SKM-1 treated with dmso at 0.1 percent for 144 hours (cell line): ENCODE measurements at regions not wholly inside any gene's neighbourhood (a gene's known extent, or its start where the extent isn't known, plus 50 kb on each side); places are given as distances from the start of the nearest gene placed in this dataset.

Experiments
- DNase-seq: peaks from one replicate; lab custom pipeline; 2025; ENCODE audit not compliant: unreplicated experiment; lab: John Stamatoyannopoulos, UW

GRCh38 chr1:199033661-199034060, 394.8 kb downstream of the PTPRC start:
- no peak for DNase-seq

GRCh38 chr1:199038156-199038555, 399.3 kb downstream of the PTPRC start:
- DNase-seq = no peak

- no peak for DNase-seq
Observed at GRCh38 chr1:199040076-199040905, 401.5 kb downstream of the PTPRC start.

- DNase-seq = peak; percentile 100
Observed at GRCh38 chr1:199041173-199041914, 402.5 kb downstream of the PTPRC start.

- no peak for DNase-seq
Observed at GRCh38 chr1:199042193-199042592, 403.4 kb downstream of the PTPRC start.

GRCh38 chr1:199044191-199044590, 405.4 kb downstream of the PTPRC start:
- no peak for DNase-seq

GRCh38 chr1:199046618-199047017, 407.8 kb downstream of the PTPRC start:
- DNase-seq = no peak

GRCh38 chr1:199054694-199055093, 415.9 kb downstream of the PTPRC start:
- DNase-seq = no peak

GRCh38 chr1:199057322-199057721, 418.5 kb downstream of the PTPRC start:
- DNase-seq = no peak

GRCh38 chr1:199058281-199058680, 419.4 kb downstream of the PTPRC start:
- no peak for DNase-seq

- DNase-seq = no peak
Observed at GRCh38 chr1:199064971-199065370, 426.1 kb downstream of the PTPRC start.

- no peak for DNase-seq
Observed at GRCh38 chr1:199067483-199067882, 428.6 kb downstream of the PTPRC start.

- DNase-seq = no peak
Observed at GRCh38 chr1:199071080-199071479, 432.2 kb downstream of the PTPRC start.

GRCh38 chr1:199073166-199073565, 434.3 kb downstream of the PTPRC start:
- DNase-seq = no peak

GRCh38 chr1:199075792-199076191, 437.0 kb downstream of the PTPRC start:
- no peak for DNase-seq

- DNase-seq = no peak
Observed at GRCh38 chr1:199079994-199080393, 441.2 kb downstream of the PTPRC start.

- no peak for DNase-seq
Observed at GRCh38 chr1:199081739-199082138, 442.9 kb downstream of the PTPRC start.

GRCh38 chr1:199082778-199083389, 444.0 kb downstream of the PTPRC start:
- no peak for DNase-seq

- no peak for DNase-seq
Observed at GRCh38 chr1:199083680-199084079, 444.8 kb downstream of the PTPRC start.

GRCh38 chr1:199084293-199084692, 445.5 kb downstream of the PTPRC start:
- DNase-seq = no peak

GRCh38 chr1:199085903-199086302, 447.1 kb downstream of the PTPRC start:
- no peak for DNase-seq

- DNase-seq = no peak
Observed at GRCh38 chr1:199087144-199087543, 448.3 kb downstream of the PTPRC start.
